HCT116 (cell line): ENCODE measurements at regions not wholly inside any gene's neighbourhood (a gene's known extent, or its start where the extent isn't known, plus 50 kb on each side); places are given as distances from the start of the nearest gene placed in this dataset.

Experiments
- ATAC-seq: fragments of 200-7000 bp; cut with Tn5 transposase; 2 replicates; pipeline ENCODE4 v1.9.1; 2020; ENCODE audit warnings: mild to moderate bottlenecking, moderate library complexity
- BruUV-seq: library from RNA; stranded (reverse); fragments of 400-500 nt; replicated peaks from 2 replicates; lab custom pipeline; 2021; lab: Mats Ljungman, UMichigan
- CTCF ChIA-PET: fragments of 300-600 bp; sonication (Branson Sonifier 250); formaldehyde crosslinking; loops from one replicate; lab custom pipeline; 2021; ENCODE audit warnings: antibody characterized with exemption; lab: Charles Lee
- POLR2A ChIA-PET: fragments of 300-600, 350-600 bp; sonication (Branson Sonifier 250); formaldehyde crosslinking; loops from one replicate; lab custom pipeline; 2021; ENCODE audit warnings: antibody characterized with exemption; lab: Charles Lee
- RAD21 ChIA-PET, 2 experiments: fragments of 300-600 bp; sonication (Branson Sonifier 250); formaldehyde crosslinking; loops; one replicate each; lab custom pipeline; 2023; ENCODE audit warnings: low total read pairs in 2 of 2; ENCODE audit not compliant: uncharacterized antibody in 2 of 2, unreplicated experiment in 2 of 2, low non-redundant PET in 1 of 2; lab: Charles Lee
- DNase-seq: peaks from one replicate; pipeline ENCODE4 v3.0.0-alpha.2; 2010; ENCODE audit warnings: low read depth, low spot score
- H2AFZ ChIP-seq: fragments of 200-600 bp; shearing (Covaris generic), sonication (generic); 2 replicates; pipeline ENCODE4 v1.6.1; 2017; ENCODE audit warnings: low read depth, mixed run types, mixed read lengths, antibody characterized with exemption, low read length; ENCODE audit not compliant: poor library complexity, severe bottlenecking
- H3K27ac ChIP-seq: 2 replicates; pipeline ENCODE4 v1.5.1; 2012; ENCODE audit warnings: low read depth, low read length
- H3K27me3 ChIP-seq: fragments of 200-600 bp; sonication (generic); 2 replicates; pipeline ENCODE4 v1.6.1; 2016; ENCODE audit warnings: mixed run types, low read length, mixed read lengths; ENCODE audit not compliant: insufficient read depth
- H3K36me3 ChIP-seq, 2 experiments: fragments of 200-500 bp in 1 of 2; fragments of 200-600 bp in 1 of 2; sonication (Bioruptor generic) in 1 of 2; sonication (generic) in 1 of 2; 2 replicates each; pipeline versions ENCODE4 v1.5.1 to v1.6.1; 2014 to 2016; ENCODE audit warnings: low read length in 2 of 2, inconsistent platforms in 1 of 2, mixed read lengths in 1 of 2, mixed run types in 1 of 2; ENCODE audit not compliant: insufficient read depth in 2 of 2, control insufficient read depth in 1 of 2
- H3K4me1 ChIP-seq, 2 experiments: fragments of 200-600 bp in 1 of 2; sonication (generic) in 1 of 2; 2 replicates each; pipeline versions ENCODE4 v1.5.1 to v1.6.1; 2012 to 2017; ENCODE audit warnings: low read length in 2 of 2, inconsistent platforms in 1 of 2, mild to moderate bottlenecking in 1 of 2, mixed read lengths in 1 of 2, mixed run types in 1 of 2, moderate library complexity in 1 of 2; ENCODE audit not compliant: insufficient read depth in 2 of 2, control insufficient read depth in 1 of 2
- H3K4me2 ChIP-seq: fragments of 200-600 bp; sonication (generic); 2 replicates; pipeline ENCODE4 v1.6.1; 2017; ENCODE audit warnings: mixed run types, low read length, mixed read lengths
- H3K4me3 ChIP-seq, 2 experiments: fragments of 200-600 bp in 1 of 2; sonication (generic) in 1 of 2; replicated peaks in 1 of 2; 2 replicates each; pipeline ENCODE4 v1.5.1; 2011 to 2016; ENCODE audit warnings: low read length in 2 of 2, control low read depth in 1 of 2, low read depth in 1 of 2, mild to moderate bottlenecking in 1 of 2, mixed read lengths in 1 of 2, mixed run types in 1 of 2
- H3K79me2 ChIP-seq: fragments of 200-600 bp; sonication (generic); 2 replicates; pipeline ENCODE4 v1.6.1; 2017; ENCODE audit warnings: mild to moderate bottlenecking, mixed run types, low read length, moderate library complexity, mixed read lengths; ENCODE audit not compliant: insufficient read depth
- H3K9ac ChIP-seq: fragments of 200-600 bp; sonication (generic); 2 replicates; pipeline ENCODE4 v1.6.1; 2016; ENCODE audit warnings: low read length, mixed read lengths
- H3K9me2 ChIP-seq: fragments of 200-600 bp; sonication (generic), shearing (Covaris generic); 2 replicates; pipeline ENCODE4 v1.6.1; 2017; ENCODE audit warnings: mixed run types, mild to moderate bottlenecking, moderate library complexity; ENCODE audit not compliant: insufficient read depth
- H3K9me3 ChIP-seq, 2 experiments: fragments of 200-500 bp in 1 of 2; fragments of 200-600 bp in 1 of 2; sonication (Bioruptor generic) in 1 of 2; sonication (generic) in 1 of 2; 2 replicates each; pipeline ENCODE4 v1.6.1; 2014 to 2017; ENCODE audit warnings: low read length in 2 of 2, mixed read lengths in 2 of 2, inconsistent platforms in 1 of 2, low read depth in 1 of 2, mild to moderate bottlenecking in 1 of 2, mixed run types in 1 of 2, moderate library complexity in 1 of 2; ENCODE audit not compliant: control insufficient read depth in 1 of 2, insufficient read depth in 1 of 2
- H4K20me1 ChIP-seq: fragments of 200-600 bp; sonication (generic), shearing (Covaris generic); 2 replicates; pipeline ENCODE4 v1.6.1; 2017; ENCODE audit warnings: mixed run types, mild to moderate bottlenecking, moderate library complexity; ENCODE audit not compliant: insufficient read depth
- EGR1 ChIP-seq: IDR thresholded peaks from 2 replicates; pipeline ENCODE4 v1.6.1; 2012; ENCODE audit warnings: low read depth
- ELF1 ChIP-seq: IDR thresholded peaks from 2 replicates; pipeline ENCODE4 v1.6.1; 2012; ENCODE audit warnings: low read depth, borderline replicate concordance
- EZH2 ChIP-seq: fragments of 200-600 bp; sonication (generic); IDR thresholded peaks from 2 replicates; pipeline ENCODE4 v1.6.1; 2017; ENCODE audit warnings: antibody characterized with exemption, mixed run types
- EZH2phosphoT487 ChIP-seq: fragments of 200-600 bp; IDR thresholded peaks from 2 replicates; pipeline ENCODE4 v1.6.1; 2018; ENCODE audit warnings: antibody characterized with exemption, borderline replicate concordance
- MAX ChIP-seq: IDR thresholded peaks from 2 replicates; pipeline ENCODE4 v1.6.1; 2012
- POLR2A ChIP-seq: IDR thresholded peaks from 2 replicates; pipeline ENCODE4 v1.7.0; 2011; ENCODE audit warnings: borderline replicate concordance; ENCODE audit not compliant: insufficient read depth, insufficient read length; ENCODE audit errors: extremely low read depth
- POLR2AphosphoS5 ChIP-seq: IDR thresholded peaks from 2 replicates; pipeline ENCODE4 v1.6.1; 2011; ENCODE audit warnings: mild to moderate bottlenecking, low read depth, low read length, moderate library complexity
- REST ChIP-seq: IDR thresholded peaks from 2 replicates; pipeline ENCODE4 v1.6.1; 2012; ENCODE audit warnings: low read depth
- SIN3A ChIP-seq: IDR thresholded peaks from 2 replicates; pipeline ENCODE4 v1.6.1; 2012; ENCODE audit warnings: low read depth
- SRF ChIP-seq: IDR thresholded peaks from 2 replicates; pipeline ENCODE4 v1.6.1; 2012; ENCODE audit warnings: low read depth
- YY1 ChIP-seq: IDR thresholded peaks from 2 replicates; pipeline ENCODE4 v1.6.1; 2011; ENCODE audit warnings: low read length, low read depth, moderate library complexity, mild to moderate bottlenecking; ENCODE audit not compliant: insufficient replicate concordance; ENCODE audit errors: extremely low read depth
- ZFX ChIP-seq: fragments of 450-650 bp; IDR thresholded peaks from 2 replicates; pipeline ENCODE4 v1.6.1; 2017
- intact Hi-C: fragments of 100-400 bp; cut with micrococcal nuclease; formaldehyde crosslinking; loops from 2 replicates; pipeline ENCODE4 v1.10.0; 2022

- ChIA-PET POLR2A (no interaction called here), RAD21 (no interaction called here)
- no peaks in the 10 kb centered on the region for H3K79me2 ChIP-seq
- ATAC-seq, result peak; percentile 61; the same call in 1 of the 2 replicates
- DNase-seq, result no peak
- no peak overlapping the region for H3K4me3 ChIP-seq
- H4K20me1 ChIP-seq, result no peaks in the 10 kb centered on the region
- no peaks in the 10 kb centered on the region for H3K9me2 ChIP-seq
- intact Hi-C loops, result no loop called here
- no peak overlapping the region for H3K4me2 ChIP-seq
- H3K9ac ChIP-seq, result no peak overlapping the region
- H3K27ac ChIP-seq, result no peak overlapping the region
- TF ChIP-seq ELF1, result no peak
- TF ChIP-seq ZFX, result no peak
- no peak for TF ChIP-seq SIN3A
- TF ChIP-seq POLR2AphosphoS5, result no peak
- TF ChIP-seq YY1, result no peak
- no peak for TF ChIP-seq POLR2A
- TF ChIP-seq EZH2, result no peak
- no peak for TF ChIP-seq EGR1
- no peak for TF ChIP-seq EZH2phosphoT487
- no peak for TF ChIP-seq SRF
- TF ChIP-seq REST, result no peak
- no peak for TF ChIP-seq MAX
- TF ChIP-seq, all 23 proteins: peak for 0
- Histone ChIP-seq H3K36me3 (no peaks in the 10 kb centered on the region), H3K9me3 (no peaks in the 10 kb centered on the region), H3K4me1 (no peaks in the 10 kb centered on the region), H2AFZ (no peak overlapping the region), H3K27me3 (no peaks in the 10 kb centered on the region)
- CTCF ChIA-PET, result no interaction called here
- no TSS peak for BruUV-seq
Observed at GRCh38 chr4:177159600-177159999, 150.1 kb upstream of the NEIL3 start.
